GM18505 (cell line): ENCODE measurements at regions not wholly inside any gene's neighbourhood (a gene's known extent, or its start where the extent isn't known, plus 50 kb on each side); places are given as distances from the start of the nearest gene placed in this dataset.

Experiments used
- ATAC-seq: cut with Tn5 transposase; IDR thresholded peaks from one replicate; pipeline ENCODE4 v1.9.1; 2021; ENCODE audit not compliant: unreplicated experiment
- POLR2A ChIP-seq: IDR thresholded peaks from 4 replicates; pipeline ENCODE4 v1.6.1; 2011; ENCODE audit warnings: borderline replicate concordance; ENCODE audit not compliant: insufficient read depth, insufficient read length; ENCODE audit errors: extremely low read depth

DNA sequence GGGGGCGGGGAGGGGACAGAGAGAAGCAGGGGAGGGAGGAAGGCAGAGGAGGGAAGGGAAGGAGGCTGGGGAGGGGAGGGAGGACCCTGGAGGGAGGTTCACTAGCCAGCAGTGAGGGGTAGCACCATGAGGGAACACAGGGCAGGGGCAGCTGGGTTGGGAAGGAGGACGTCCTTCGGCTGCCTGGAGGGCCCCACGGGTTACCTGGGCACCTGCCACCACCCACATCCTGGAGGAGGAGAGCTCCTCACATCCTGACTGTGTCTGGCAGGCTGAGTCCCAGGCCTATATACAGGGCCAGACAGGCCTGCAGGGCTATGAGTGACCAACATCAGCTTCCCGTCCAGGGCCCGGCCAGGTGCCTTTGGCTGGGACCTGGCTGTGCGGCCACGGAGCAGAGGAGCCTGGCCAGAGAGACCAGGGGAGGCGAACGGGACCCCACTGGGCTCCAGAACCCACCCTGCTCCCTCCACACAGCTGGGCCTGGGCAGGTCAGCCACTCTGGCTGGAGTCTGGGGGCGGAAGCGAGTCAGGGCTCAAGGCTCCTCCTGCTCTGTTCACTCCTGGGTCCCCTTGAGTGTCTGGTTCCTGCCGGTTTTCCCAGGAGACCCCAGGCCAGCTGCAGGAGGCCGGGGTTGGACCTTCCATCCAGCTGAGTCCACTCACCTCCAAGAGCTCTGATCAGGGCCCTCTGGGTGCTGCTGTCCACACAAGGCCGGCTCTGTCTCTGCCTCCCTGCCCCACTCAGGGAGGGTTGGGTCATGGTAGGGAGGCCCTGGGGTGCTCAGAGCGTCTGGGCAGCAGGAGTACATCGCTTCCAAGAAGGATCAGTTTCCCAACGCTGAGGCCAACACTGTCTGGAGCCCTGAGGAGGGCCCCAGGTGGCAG, 677.7 kb downstream of the BRD1 start:
- no peak for ATAC-seq
- no peak for TF ChIP-seq POLR2A

DNA sequence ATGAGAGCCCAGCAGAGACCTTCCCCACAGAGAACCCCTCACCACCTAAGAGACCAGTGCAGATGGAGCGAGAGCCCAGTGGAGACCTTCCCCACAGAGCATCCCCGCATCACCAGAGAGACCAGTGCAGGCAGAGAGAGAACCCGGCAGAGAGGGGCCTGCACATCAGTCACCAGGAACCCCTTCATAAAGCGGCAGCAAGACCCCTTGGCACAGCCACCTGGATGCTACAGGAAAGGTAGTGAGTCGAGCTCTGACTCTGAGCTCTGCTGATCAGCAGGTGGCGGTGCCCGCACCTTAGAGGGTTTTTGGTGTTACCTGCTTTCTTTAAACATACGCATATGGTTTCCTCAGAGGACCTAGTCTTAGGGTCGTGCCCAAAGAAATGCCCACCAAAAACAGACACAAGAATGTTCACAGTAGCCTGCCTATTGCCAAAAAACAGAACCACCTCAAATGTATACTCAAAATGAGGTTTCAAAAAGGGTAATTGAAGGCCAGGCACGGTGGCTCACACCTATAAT, 678.7 kb downstream of the BRD1 start:
- no peak for ATAC-seq

DNA sequence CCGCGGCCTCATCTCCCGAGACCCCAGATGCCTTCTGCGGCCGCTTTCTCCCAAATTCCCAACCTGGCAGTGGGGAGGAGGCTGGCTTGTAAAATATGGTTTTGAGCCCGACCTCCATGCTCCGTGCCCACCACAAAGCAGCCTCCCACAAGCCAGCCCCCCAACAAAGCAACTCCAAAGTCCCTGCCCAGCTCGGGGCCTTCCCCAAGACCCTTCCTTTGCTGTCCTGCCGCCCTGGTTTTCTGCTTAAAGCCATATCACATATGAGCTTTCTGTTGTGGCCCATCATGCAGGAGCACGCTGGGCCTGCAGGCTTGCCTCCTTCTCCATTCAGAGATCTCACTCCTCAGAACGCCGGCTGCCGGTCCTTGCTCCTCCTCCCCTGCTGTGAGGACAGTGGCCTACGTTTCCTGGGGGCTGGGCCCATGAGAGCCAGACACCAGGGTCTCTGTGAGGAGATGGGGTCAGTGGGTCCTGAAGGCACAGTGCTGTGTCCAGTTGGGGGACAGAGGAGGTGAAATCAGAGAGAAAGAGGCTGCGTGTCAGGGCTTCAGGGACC, 680.0 kb downstream of the BRD1 start:
- ATAC-seq = no peak
- TF ChIP-seq POLR2A = no peak

More for the DNA sequence above, 678.7 kb downstream of the BRD1 start:
- no peak for TF ChIP-seq POLR2A

DNA sequence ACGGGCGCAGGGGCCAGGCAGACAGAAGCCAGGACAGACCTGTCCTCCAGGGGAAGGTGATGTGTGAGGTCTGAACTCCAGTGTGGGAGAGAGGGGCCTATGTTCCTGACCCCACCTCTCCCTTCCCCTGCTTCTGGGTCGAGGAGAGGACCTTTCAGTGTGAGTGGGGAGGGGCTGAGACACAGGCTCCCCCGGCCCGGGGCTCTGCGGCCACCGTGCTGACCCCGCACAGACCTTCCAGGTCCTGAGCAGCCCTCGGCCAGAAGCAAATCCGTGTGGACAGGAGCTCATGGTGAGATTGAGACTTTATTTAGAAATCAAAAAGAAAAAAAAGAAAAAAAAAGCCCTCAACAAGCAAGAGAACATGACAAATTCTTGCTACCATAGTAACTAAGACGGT, 680.5 kb downstream of the BRD1 start:
- TF ChIP-seq POLR2A = no peak
- no peak for ATAC-seq

DNA sequence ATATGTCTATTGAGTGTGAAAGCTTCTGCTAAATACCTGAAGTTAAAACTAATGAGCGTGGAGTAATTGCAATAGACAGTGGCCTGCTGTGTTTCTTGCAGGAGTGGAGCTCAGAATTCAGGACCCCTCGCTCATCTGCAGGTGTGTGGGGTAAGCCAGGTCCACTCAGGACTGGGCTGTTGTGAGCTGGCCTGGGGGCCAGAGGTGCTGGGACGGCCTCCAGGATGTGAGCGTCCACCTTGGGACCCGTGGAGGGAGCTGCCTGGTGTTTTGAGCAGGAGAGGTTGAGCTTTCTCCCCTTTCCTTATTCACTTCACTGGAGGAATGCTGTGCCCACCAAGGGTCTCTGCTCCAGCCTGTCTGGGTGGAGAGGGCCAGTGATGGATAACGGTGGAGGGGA, 681.2 kb downstream of the BRD1 start:
- no peak for ATAC-seq
- TF ChIP-seq POLR2A = no peak

DNA sequence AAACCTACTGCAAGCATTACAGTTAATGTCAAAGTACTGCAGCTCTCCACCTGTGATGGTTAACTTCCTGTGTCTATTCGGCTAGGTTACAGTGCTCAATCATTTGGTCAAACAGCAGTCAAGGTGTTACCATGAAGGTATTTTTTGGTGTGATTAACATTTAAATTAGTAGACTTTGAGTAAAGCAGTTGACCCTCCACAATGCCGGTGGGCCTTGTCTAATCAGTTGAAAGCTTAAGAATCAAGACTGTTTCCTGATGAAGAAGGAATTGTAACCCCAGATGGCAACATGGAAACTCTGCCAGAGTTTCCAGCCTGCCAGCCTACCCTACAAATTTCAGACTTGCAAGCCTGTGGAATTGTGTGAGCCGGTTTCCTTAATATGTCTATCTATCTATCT, 683.9 kb downstream of the BRD1 start:
- no peak for ATAC-seq
- no peak for TF ChIP-seq POLR2A

DNA sequence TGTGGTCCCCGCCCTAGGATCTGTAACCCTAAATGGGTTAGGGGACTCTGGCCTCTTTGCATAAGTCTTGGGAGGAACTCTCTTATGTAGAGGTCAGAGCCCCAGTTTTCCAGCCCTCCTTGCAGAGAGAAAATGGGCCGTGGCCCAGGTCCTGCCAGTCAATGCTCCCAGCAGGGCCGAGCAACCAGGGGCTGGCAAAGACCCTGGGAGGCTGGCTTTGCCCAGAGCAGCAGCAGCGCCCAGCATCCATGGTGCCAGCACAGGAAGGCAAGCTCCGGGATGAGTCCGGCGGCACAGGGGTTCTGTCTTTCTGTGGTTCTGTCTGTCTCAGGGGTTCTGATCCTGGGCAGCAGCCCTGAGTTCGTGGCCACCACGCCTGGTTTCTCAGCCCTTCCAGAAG, 684.8 kb downstream of the BRD1 start:
- ATAC-seq = no peak
- TF ChIP-seq POLR2A = no peak

DNA sequence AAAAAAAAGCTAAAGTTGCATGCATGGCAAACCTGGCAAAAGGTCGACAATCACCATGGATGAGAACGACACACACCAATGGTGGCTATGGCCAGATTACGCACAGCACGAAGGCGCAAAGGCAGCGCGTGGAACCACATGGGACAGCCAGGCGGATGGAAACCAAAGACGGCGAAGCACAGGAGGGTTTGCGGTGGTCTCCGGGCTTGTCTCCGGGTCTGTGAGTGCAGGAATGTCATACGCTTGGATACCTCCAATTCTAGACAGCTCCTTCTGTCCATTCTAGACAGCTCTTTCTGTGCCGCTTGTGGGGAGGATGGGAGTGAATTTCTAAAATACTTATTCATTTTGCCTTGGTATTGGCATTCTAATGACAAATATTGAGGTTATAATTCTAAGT, 685.4 kb downstream of the BRD1 start:
- no peak for ATAC-seq
- TF ChIP-seq POLR2A = no peak

DNA sequence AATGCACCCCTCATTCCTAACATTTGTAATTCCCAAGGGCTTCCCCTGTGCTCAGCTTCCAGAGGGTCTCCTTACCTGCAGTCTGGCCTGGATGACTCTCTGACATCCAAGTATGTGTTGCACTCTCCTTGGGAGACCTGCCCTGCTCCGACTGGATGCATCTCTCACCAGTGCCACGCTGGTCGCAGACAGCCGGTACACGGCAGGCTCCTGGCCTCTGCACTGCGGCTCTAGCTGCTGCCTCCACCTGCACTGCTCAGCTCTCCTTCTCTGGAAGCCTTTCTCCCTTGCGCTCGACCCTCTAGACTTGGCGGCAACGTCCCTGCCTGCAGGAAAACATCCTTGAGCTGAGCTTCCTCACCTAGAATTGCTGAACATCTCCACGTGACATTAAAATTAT, 685.9 kb downstream of the BRD1 start:
- no peak for TF ChIP-seq POLR2A
- no peak for ATAC-seq

DNA sequence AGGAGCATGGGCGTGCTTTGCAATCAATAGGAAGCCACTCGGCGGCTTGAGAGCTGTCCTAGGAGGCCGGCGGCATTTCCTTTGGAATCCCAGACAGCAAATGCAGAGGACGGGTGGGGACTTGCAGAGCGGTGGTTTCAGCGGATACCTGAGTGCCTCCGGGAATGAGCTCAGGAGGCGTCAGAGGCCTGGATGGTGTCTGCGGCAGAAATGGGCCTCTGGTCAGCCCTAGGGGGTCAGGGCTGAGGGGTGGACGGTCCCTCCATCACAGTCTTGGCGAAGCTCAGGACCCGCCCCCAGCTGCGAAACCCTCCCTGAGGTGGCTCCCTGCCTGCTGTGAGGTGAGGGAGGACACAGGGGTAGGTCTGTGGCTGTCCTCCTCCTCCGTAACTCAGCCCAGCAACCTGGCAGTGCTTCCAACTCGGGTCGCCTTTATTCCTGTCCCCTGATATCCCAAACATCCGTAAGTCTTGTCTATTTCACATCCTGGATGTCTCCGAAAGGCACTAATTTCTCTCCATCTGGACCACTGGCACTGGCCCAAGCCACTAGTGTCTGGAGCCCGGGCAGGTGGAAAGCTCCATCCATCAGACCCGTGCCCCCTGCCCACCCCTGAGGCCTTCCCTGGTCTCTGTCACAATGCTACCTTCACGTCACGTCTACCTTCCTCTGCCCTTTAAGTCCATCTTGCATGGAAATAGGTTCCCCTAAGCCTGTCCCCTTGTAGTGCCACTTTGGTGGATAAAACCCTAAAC, 686.6 kb downstream of the BRD1 start:
- ATAC-seq = no peak
- no peak for TF ChIP-seq POLR2A

DNA sequence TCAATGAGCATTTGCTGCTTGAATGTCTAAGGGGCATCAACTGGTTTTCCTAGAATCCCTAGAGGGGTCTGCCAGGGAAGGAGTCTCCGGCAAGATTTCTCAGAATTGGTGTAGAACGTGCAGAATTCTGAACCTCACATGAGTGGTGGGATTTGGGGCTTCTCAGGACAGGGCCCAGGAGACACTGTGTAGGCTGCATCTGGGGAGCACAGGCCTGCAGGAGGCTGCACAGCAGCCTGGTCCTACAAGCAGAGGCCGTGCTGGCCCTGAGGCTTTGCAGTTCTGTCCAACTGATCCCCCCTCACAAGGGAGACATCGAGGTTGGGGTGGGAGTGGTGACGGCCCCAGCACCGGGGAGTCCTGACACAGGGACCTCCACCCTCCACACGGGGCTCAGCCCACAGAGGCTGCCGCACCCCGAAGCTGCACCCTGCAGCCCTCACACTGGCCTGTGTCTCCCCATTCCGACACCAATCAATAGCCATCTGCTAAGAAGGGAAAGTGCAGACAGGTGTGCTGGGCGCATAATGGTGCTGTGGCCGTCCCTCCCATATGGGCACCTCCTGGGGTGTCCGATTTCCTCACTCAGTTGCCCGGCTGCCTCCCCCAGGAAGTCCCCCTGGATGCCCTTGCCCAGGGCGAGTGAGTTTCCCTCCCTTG, 688.1 kb downstream of the BRD1 start:
- TF ChIP-seq POLR2A = no peak

DNA sequence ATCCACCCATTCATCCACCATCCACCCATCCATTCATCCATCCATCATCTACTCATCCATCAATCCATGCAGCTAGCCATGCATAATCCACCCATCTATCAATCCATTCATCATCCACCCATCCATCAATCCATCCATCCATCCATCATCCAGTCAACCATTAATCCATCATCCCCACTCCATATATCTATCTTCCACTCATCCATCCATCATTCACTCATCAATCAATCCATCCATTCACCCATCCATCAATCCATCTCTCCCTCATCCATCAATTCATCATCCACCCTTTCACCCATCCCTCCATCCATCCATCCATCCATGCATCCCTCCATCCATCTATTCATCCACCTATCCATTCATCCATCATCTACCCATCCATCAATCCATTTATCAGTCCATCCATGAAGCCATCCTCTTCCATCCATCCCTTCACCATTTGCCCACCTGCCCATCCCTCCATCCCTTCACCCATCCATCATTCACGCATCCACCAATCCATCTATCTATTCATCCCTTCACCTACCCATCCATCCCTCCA, 689.4 kb downstream of the BRD1 start:
- TF ChIP-seq POLR2A = no peak
- ATAC-seq = no peak

More for the DNA sequence above, 688.1 kb downstream of the BRD1 start:
- no peak for ATAC-seq
